CD4-positive, alpha-beta T cell treated with Interleukin-15 for 1 hour (primary cell): ENCODE measurements at regions not wholly inside any gene's neighbourhood (a gene's known extent, or its start where the extent isn't known, plus 50 kb on each side); places are given as distances from the start of the nearest gene placed in this dataset.

Experiments used
- DNase-seq: peaks from one replicate; pipeline ENCODE4 v3.0.0-alpha.2; 2020

GRCh38 chr15:25236861-25237155 is 202.0 kb downstream of the UBE3A start:
- DNase-seq = no peak

GRCh38 chr15:25237291-25237978 is 201.4 kb downstream of the UBE3A start:
- peak; percentile 15 for DNase-seq

GRCh38 chr15:25238126-25238525 is 200.7 kb downstream of the UBE3A start:
- DNase-seq = peak; percentile 10

- DNase-seq = peak; percentile 10
Observed at GRCh38 chr15:25238716-25239470, 199.9 kb downstream of the UBE3A start.

- peak; percentile 12 for DNase-seq
Observed at GRCh38 chr15:25239471-25240345, 199.1 kb downstream of the UBE3A start.

- DNase-seq = peak; percentile 10
Observed at GRCh38 chr15:25240461-25241021, 198.3 kb downstream of the UBE3A start.

- peak; percentile 10 for DNase-seq
Observed at GRCh38 chr15:25241241-25241801, 197.5 kb downstream of the UBE3A start.

GRCh38 chr15:25242166-25242879 is 196.5 kb downstream of the UBE3A start:
- DNase-seq = peak; percentile 13

- peak; percentile 13 for DNase-seq
Observed at GRCh38 chr15:25242957-25243799, 195.6 kb downstream of the UBE3A start.

GRCh38 chr15:25243800-25244097 is 195.1 kb downstream of the UBE3A start:
- no peak for DNase-seq

GRCh38 chr15:25244731-25245585 is 193.9 kb downstream of the UBE3A start:
- DNase-seq = peak; percentile 15

GRCh38 chr15:25245801-25246622 is 192.8 kb downstream of the UBE3A start:
- peak; percentile 12 for DNase-seq

- peak; percentile 11 for DNase-seq
Observed at GRCh38 chr15:25246641-25247406, 192.0 kb downstream of the UBE3A start.

GRCh38 chr15:25247407-25248038 is 191.3 kb downstream of the UBE3A start:
- peak; percentile 6 for DNase-seq

GRCh38 chr15:25248087-25248486 is 190.7 kb downstream of the UBE3A start:
- DNase-seq = peak; percentile 9

GRCh38 chr15:25248583-25249235 is 190.1 kb downstream of the UBE3A start:
- DNase-seq = peak; percentile 12

- DNase-seq = peak; percentile 15
Observed at GRCh38 chr15:25249236-25250010, 189.4 kb downstream of the UBE3A start.
